Lower leg skin (tissue), 3 donors: ENCODE measurements at regions not wholly inside any gene's neighbourhood (a gene's known extent, or its start where the extent isn't known, plus 50 kb on each side); places are given as distances from the start of the nearest gene placed in this dataset.

ENCODE experiments used
- POLR2A ChIP-seq, 2 donors: fragments of 450-650 bp; IDR thresholded peaks; one replicate each; pipeline ENCODE4 v1.6.1; 2016 to 2017; ENCODE audit warnings: antibody characterized with exemption in 2 of 2, mild to moderate bottlenecking in 1 of 2, moderate library complexity in 1 of 2
- TF ChIP-seq, protein P1 (sequence below), 3 donors: fragments of 450-650 bp; IDR thresholded peaks; one replicate each; pipeline ENCODE4 v1.5.1; 2016; ENCODE audit warnings: antibody characterized with exemption in 3 of 3, mild to moderate bottlenecking in 3 of 3, moderate library complexity in 2 of 3

DNA sequence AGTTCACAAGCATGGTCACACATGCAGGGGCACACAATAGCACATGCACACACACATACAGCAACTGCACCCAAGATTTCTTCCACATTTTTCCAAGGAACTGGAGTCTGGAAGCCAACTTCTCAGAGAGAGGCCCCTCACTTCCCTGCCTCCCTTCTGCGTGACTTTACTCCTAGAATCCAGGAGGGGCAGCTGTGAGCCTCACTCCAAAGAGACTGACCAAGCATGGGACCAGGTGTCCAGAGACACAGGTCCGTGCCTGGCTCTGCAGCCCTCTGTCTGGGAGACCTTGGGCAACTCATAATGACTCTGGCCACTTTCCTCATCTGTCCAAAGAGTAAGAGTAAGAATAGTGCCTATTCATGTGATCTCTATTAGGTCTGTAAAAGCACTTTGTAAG, 104.7 kb upstream of the TMEM132E start:
- TF ChIP-seq, protein P1, sequence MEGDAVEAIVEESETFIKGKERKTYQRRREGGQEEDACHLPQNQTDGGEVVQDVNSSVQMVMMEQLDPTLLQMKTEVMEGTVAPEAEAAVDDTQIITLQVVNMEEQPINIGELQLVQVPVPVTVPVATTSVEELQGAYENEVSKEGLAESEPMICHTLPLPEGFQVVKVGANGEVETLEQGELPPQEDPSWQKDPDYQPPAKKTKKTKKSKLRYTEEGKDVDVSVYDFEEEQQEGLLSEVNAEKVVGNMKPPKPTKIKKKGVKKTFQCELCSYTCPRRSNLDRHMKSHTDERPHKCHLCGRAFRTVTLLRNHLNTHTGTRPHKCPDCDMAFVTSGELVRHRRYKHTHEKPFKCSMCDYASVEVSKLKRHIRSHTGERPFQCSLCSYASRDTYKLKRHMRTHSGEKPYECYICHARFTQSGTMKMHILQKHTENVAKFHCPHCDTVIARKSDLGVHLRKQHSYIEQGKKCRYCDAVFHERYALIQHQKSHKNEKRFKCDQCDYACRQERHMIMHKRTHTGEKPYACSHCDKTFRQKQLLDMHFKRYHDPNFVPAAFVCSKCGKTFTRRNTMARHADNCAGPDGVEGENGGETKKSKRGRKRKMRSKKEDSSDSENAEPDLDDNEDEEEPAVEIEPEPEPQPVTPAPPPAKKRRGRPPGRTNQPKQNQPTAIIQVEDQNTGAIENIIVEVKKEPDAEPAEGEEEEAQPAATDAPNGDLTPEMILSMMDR (IDR thresholded peaks at IDR 0.05): no peak
- TF ChIP-seq POLR2A (IDR thresholded peaks at IDR 0.05): no peak
